Transverse colon (tissue), 4 donors: ENCODE measurements at regions not wholly inside any gene's neighbourhood (a gene's known extent, or its start where the extent isn't known, plus 50 kb on each side); places are given as distances from the start of the nearest gene placed in this dataset.

ENCODE experiments used
- POLR2A ChIP-seq: fragments of 450-650 bp; IDR thresholded peaks from one replicate; pipeline ENCODE4 v1.6.1; 2016; ENCODE audit warnings: antibody characterized with exemption, mild to moderate bottlenecking, moderate library complexity
- POLR2AphosphoS5 ChIP-seq, 3 donors: sonication (generic); formaldehyde crosslinking; IDR thresholded peaks; one replicate each; pipeline ENCODE4 v1.6.1; 2016; ENCODE audit warnings: antibody characterized with exemption in 3 of 3
- TF ChIP-seq, protein P1 (sequence below), 5 experiments: fragments of 200-600 bp in 3 of 5; fragments of 450-650 bp in 2 of 5; sonication (generic) in 3 of 5; IDR thresholded peaks; 1 replicate in 2 of 5; 2 replicates in 3 of 5; pipeline ENCODE4 v1.5.1; 2016 to 2017; ENCODE audit warnings: antibody characterized with exemption in 5 of 5, inconsistent platforms in 3 of 5, mild to moderate bottlenecking in 2 of 5, moderate library complexity in 1 of 5

DNA sequence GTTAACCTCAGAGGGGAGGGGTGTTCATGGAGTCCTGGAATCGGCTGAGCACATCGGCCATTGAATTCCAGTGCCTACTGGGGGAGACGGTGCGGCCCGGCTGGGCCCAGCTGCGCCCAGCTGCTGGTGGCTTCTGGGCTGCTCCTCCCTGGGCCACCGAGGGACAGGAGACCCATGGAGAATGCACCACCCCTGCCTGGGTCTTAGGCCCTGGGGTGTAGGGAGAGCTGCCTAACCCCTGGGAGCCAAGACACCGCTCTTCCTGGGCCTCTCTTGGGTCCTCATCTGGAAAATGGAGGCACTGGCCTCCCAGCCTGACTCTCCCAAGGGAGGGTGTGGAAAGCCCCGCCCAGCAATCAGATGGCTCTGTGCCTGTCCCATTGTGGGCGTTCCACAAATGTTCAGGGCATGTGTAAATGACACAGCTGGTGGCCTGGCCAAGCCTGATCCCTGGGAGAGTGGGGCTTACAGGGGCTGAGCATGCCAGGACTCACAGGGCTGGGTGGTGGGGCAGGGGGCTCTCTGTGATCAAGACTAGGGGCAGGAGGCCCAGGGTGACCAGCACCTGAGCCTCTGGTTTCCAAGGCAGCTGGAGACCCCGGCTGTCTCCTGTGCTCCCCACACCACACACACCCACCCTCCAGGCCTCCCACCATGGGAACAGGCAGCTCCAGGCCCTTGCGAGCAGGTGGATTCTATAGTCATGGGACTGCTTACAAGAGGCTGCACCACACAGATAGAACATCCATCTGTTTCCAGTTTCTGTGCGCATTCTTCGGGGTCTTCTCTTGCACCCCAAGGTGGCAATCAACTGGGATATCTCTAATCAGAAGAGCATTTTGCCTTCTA lies 150.9 kb downstream of the URI1 start:
- TF ChIP-seq, protein P1, sequence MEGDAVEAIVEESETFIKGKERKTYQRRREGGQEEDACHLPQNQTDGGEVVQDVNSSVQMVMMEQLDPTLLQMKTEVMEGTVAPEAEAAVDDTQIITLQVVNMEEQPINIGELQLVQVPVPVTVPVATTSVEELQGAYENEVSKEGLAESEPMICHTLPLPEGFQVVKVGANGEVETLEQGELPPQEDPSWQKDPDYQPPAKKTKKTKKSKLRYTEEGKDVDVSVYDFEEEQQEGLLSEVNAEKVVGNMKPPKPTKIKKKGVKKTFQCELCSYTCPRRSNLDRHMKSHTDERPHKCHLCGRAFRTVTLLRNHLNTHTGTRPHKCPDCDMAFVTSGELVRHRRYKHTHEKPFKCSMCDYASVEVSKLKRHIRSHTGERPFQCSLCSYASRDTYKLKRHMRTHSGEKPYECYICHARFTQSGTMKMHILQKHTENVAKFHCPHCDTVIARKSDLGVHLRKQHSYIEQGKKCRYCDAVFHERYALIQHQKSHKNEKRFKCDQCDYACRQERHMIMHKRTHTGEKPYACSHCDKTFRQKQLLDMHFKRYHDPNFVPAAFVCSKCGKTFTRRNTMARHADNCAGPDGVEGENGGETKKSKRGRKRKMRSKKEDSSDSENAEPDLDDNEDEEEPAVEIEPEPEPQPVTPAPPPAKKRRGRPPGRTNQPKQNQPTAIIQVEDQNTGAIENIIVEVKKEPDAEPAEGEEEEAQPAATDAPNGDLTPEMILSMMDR (IDR thresholded peaks at IDR 0.05), result no peak
- no peak for TF ChIP-seq POLR2AphosphoS5 (IDR thresholded peaks at IDR 0.05)
- TF ChIP-seq POLR2A, result no peak
